RWPE1 (cell line): ENCODE measurements at regions not wholly inside any gene's neighbourhood (a gene's known extent, or its start where the extent isn't known, plus 50 kb on each side); places are given as distances from the start of the nearest gene placed in this dataset.

Experiments
- CTCF ChIA-PET: fragments of 350-600 bp; sonication (Branson Sonifier 250); formaldehyde crosslinking; extraction: SDS; loops from one replicate; lab custom pipeline; 2021; lab: Yijun Ruan, JAX
- POLR2A ChIA-PET: fragments of 400-600 bp; formaldehyde crosslinking; extraction: SDS; loops from one replicate; lab custom pipeline; 2020; ENCODE audit warnings: antibody characterized with exemption; ENCODE audit not compliant: low non-redundant PET; lab: Yijun Ruan, JAX
- DNase-seq: peaks from one replicate; pipeline ENCODE4 v3.0.0; 2012; ENCODE audit warnings: low spot score
- H3K27ac ChIP-seq: fragments of 450-650 bp; 2 replicates; pipeline ENCODE4 v1.5.1; 2017
- TF ChIP-seq, protein P1 (sequence below): fragments of 450-650 bp; conservative IDR thresholded peaks from 2 replicates; pipeline ENCODE4 v1.5.1; 2017; ENCODE audit warnings: low read depth, mild to moderate bottlenecking

DNA sequence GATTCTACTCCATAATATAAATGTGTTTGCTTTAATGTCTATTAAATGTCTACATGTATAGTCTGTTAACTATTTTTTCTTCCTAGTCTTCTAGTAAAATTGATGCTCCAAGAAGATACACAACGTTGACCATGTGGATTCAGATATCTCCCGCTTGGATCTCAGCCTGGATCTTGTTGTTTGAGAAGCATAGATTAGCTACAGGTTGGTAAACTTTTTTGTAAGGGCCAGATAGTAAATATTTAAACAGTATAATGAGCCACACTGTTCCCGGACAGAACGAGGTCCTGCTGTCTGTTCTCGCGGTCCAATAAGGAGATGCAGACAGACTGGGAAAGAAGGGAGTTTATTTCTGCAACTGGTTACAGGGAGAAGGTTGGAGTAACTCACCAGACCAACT, 86.2 kb upstream of the IL12B start:
- ChIA-PET CTCF (no interaction called here), POLR2A (no interaction called here)
- DNase-seq = no peak
- TF ChIP-seq, protein P1, sequence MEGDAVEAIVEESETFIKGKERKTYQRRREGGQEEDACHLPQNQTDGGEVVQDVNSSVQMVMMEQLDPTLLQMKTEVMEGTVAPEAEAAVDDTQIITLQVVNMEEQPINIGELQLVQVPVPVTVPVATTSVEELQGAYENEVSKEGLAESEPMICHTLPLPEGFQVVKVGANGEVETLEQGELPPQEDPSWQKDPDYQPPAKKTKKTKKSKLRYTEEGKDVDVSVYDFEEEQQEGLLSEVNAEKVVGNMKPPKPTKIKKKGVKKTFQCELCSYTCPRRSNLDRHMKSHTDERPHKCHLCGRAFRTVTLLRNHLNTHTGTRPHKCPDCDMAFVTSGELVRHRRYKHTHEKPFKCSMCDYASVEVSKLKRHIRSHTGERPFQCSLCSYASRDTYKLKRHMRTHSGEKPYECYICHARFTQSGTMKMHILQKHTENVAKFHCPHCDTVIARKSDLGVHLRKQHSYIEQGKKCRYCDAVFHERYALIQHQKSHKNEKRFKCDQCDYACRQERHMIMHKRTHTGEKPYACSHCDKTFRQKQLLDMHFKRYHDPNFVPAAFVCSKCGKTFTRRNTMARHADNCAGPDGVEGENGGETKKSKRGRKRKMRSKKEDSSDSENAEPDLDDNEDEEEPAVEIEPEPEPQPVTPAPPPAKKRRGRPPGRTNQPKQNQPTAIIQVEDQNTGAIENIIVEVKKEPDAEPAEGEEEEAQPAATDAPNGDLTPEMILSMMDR = no peak
- no peak overlapping the region for H3K27ac ChIP-seq

DNA sequence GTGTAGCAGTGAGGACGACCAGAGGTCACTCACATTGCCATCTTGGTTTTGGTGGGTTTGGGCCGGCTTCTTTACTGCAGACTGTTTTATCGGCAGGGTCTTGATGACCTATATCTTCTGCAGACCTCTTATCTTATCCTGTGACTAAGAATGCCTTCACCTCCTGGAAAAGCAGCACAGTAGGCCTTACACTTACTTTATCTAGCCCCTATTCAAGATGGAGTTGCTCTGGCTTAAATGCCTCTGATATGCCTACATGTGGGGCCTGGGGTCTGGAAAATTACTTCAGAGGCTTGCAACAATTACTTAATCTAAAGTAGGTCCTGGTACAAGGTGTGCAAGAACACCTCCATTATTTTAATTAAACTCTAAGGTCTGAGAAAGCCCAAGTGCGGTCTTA, 86.9 kb upstream of the IL12B start:
- TF ChIP-seq, protein P1 = no peak
- ChIA-PET POLR2A (no interaction called here), CTCF (no interaction called here)
- no peak overlapping the region for H3K27ac ChIP-seq
- no peak for DNase-seq

DNA sequence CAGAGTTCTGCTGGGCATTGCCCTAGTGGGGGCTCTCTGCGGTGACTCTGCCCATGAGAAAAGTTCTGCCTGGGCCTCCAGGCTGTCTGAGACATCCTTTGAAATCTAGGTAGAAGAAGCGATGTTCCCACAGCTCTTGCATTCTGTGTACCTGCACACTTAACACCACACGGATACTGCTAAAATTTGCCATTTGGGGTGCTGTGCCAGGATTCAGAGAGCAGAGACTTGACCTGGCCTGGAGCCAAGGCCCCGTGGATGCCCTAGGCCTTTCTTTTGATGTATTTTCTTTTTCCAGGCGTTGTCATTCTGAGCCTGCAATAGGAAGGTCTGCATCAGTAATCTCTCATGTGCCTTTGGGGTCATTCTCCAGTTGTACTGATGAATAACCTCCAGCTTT, 89.3 kb upstream of the IL12B start:
- DNase-seq = peak; percentile 50
- ChIA-PET CTCF (interaction anchor here (0.6 kb wide), 1 partner anchor 11 kb away, joined by 3 read pairs; no protein-coding TSS in a partner anchor), POLR2A (no interaction called here)
- no peak overlapping the region for H3K27ac ChIP-seq
- TF ChIP-seq, protein P1 = no peak

DNA sequence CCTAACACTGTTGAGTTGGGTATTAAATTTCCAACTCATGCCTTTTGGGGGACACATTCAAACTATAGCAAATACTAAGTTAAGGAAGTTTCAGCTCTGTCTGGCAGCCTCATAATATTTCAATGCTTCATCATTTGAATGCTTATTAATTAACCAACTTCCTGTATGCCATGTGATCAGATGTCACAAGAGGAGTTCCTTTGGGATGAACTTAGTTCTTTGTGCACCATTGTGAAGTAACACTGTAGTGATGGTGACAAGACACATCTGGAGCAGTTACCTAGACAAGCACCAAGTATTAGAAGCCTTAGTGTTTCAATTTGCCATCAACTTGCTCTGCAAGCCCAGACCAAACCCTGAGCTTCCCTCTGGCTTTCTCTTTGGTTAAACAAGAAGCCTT, 90.7 kb upstream of the IL12B start:
- DNase-seq = no peak
- ChIA-PET POLR2A (no interaction called here), CTCF (no interaction called here)
- H3K27ac ChIP-seq = no peak overlapping the region
- TF ChIP-seq, protein P1 = no peak

DNA sequence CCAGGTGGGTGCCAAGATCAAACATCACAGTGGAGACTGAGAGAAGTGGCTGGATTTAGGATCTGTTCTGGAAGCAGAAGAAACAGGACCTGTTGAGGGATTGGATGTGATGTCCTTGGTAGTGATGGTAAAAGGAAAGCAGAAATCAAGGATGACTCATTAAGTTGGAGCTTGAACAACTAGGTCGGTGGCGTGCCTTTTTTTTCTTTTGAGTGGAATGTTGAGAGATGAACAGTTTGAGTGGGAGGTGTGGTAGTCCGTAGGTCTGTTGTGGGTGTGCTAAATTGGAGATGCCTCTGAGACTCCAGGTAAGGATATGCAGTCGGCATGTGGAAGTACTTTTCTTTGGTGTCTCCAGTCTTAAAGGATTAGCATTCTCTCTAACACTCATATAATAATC, 92.1 kb upstream of the IL12B start:
- TF ChIP-seq, protein P1 = no peak
- DNase-seq = no peak
- no peak overlapping the region for H3K27ac ChIP-seq
- CTCF ChIA-PET = interaction anchor here (1.1 kb wide), 1 partner anchor 9 kb away, joined by 3 read pairs; no protein-coding TSS in a partner anchor
- POLR2A ChIA-PET = no interaction called here

DNA sequence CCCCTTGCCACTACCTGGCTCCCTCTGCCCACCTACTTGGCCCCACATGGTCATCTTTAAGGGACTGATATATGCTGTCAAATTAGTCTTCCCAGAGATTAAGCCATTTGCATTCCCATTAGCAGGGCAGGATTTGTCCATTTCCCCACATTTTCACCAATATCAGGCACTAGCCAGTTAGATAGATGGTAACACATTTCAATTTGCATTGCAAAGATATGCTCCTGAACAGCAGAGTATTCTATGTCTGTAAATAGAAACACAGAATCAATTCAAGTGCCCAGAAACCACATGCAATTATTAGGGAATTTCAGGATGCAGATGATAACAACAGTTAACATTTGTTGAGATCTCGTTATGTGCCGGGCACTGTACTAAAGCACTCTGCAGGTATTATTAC, 92.6 kb upstream of the IL12B start:
- ChIA-PET CTCF (no interaction called here), POLR2A (no interaction called here)
- TF ChIP-seq, protein P1 = no peak
- no peak overlapping the region for H3K27ac ChIP-seq
- no peak for DNase-seq

DNA sequence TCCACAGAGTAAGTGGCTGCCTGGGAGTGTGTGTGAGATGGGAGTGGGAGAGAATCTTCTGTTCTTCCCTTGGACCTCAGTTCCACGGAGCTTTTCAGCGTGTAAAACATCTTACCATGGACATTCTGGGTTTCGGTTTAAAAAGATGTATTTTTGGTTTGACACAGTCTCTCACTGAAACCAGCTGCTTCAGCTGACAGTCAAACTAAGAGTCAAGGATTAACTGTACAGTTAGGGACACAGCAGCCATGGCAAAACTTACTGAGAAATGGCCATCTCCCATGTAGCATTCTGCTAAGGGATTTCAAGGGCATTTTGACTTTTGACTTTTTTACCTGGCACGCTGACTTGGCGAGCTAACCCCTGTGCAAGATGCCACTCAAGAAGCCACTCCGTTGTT, 93.8 kb upstream of the IL12B start:
- ChIA-PET POLR2A (no interaction called here), CTCF (no interaction called here)
- no peak for DNase-seq
- TF ChIP-seq, protein P1 = no peak
- no peak overlapping the region for H3K27ac ChIP-seq
